ENCODE measurements at regions not wholly inside any gene's neighbourhood (a gene's known extent, or its start where the extent isn't known, plus 50 kb on each side); places are given as distances from the start of the nearest gene placed in this dataset.
"Not testable (repeated sequence)": the region's sequence is repeated elsewhere in the genome, so short reads cannot be mapped to it uniquely, and the experiment has no call there.

- DNase-seq (no peak), ATAC-seq (no peak)
- Histone ChIP-seq H3K27me3 (ENCODE audit: insufficient read depth in 3 of 3, low read length in 2 of 3) (peaks cover 0 to 11% (median 2%) of the 10 kb centered on the region in 3 donors), H3K36me3 (ENCODE audit: insufficient read depth in 1 of 2, low read depth in 1 of 2) (no peaks in the 10 kb centered on the region), H3K9me3 (no peaks in the 10 kb centered on the region), H3K27ac (no peak overlapping the region), H3K4me3 (no peak overlapping the region), H3K4me1 (no peaks in the 10 kb centered on the region)
- intact Hi-C loops (cut with DNase I), result no loop called here
- WGBS, 3 donors, result 74 to 85% (median 75%) methylated on average over 3 of the region's 3 CpGs
- TF ChIP-seq, protein P1, sequence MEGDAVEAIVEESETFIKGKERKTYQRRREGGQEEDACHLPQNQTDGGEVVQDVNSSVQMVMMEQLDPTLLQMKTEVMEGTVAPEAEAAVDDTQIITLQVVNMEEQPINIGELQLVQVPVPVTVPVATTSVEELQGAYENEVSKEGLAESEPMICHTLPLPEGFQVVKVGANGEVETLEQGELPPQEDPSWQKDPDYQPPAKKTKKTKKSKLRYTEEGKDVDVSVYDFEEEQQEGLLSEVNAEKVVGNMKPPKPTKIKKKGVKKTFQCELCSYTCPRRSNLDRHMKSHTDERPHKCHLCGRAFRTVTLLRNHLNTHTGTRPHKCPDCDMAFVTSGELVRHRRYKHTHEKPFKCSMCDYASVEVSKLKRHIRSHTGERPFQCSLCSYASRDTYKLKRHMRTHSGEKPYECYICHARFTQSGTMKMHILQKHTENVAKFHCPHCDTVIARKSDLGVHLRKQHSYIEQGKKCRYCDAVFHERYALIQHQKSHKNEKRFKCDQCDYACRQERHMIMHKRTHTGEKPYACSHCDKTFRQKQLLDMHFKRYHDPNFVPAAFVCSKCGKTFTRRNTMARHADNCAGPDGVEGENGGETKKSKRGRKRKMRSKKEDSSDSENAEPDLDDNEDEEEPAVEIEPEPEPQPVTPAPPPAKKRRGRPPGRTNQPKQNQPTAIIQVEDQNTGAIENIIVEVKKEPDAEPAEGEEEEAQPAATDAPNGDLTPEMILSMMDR (IDR thresholded peaks at IDR 0.05), result no peak
These were observed 76.3 kb upstream of the FYN start for GRCh38 chr6:111949546-111949945.

- H3K4me3 ChIP-seq; H3K9me3 ChIP-seq; intact Hi-C loops (cut with DNase I); H3K4me1 ChIP-seq; H3K27ac ChIP-seq; ATAC-seq; H3K36me3 ChIP-seq (ENCODE audit: insufficient read depth in 1 of 2, low read depth in 1 of 2); DNase-seq: not testable (repeated sequence)
- H3K27me3 ChIP-seq (ENCODE audit: insufficient read depth in 3 of 3, low read length in 2 of 3), result peaks cover 0 to 11% (median 2%) of the 10 kb centered on the region in 3 donors
- 57 to 64% (median 61%) methylated on average over 3 of the region's 3 CpGs for WGBS, 3 donors
These were observed 76.7 kb upstream of the FYN start for GRCh38 chr6:111949984-111950383.

- intact Hi-C loops (cut with DNase I), result no loop called here
- DNase-seq (peak in 1 of 2 donors; percentile 16), ATAC-seq (peak in 1 of 4 donors; percentile 30)
- Histone ChIP-seq H3K4me1 (no peaks in the 10 kb centered on the region), H3K27me3 (ENCODE audit: insufficient read depth in 3 of 3, low read length in 2 of 3) (peaks cover 0 to 11% (median 2%) of the 10 kb centered on the region in 3 donors), H3K36me3 (ENCODE audit: insufficient read depth in 1 of 2, low read depth in 1 of 2) (no peaks in the 10 kb centered on the region), H3K4me3 (no peak overlapping the region), H3K9me3 (no peaks in the 10 kb centered on the region), H3K27ac (no peak overlapping the region)
- 27 to 45% (median 31%) methylated on average over 11 of the region's 11 CpGs for WGBS, 3 donors
- TF ChIP-seq, protein P1 (IDR thresholded peaks at IDR 0.05), result no peak
These were observed 77.6 kb upstream of the FYN start for GRCh38 chr6:111950661-111951496.

- ATAC-seq (no peak), DNase-seq (no peak)
- TF ChIP-seq, protein P1 (IDR thresholded peaks at IDR 0.05), result no peak
- no peaks in the 10 kb centered on the region for H3K4me1 ChIP-seq
- H3K27ac ChIP-seq, result no peak overlapping the region
- WGBS, 3 donors, result 64 to 74% (median 67%) methylated on average over 7 of the region's 7 CpGs
- no peaks in the 10 kb centered on the region for H3K9me3 ChIP-seq
- H3K4me3 ChIP-seq, result no peak overlapping the region
- no peaks in the 10 kb centered on the region for H3K36me3 ChIP-seq (ENCODE audit: insufficient read depth in 1 of 2, low read depth in 1 of 2)
- intact Hi-C loops (cut with DNase I), result no loop called here
- H3K27me3 ChIP-seq (ENCODE audit: insufficient read depth in 3 of 3, low read length in 2 of 3), result peaks cover 0 to 11% (median 2%) of the 10 kb centered on the region in 3 donors
These were observed 78.3 kb upstream of the FYN start for GRCh38 chr6:111951497-111952085.

DNA sequence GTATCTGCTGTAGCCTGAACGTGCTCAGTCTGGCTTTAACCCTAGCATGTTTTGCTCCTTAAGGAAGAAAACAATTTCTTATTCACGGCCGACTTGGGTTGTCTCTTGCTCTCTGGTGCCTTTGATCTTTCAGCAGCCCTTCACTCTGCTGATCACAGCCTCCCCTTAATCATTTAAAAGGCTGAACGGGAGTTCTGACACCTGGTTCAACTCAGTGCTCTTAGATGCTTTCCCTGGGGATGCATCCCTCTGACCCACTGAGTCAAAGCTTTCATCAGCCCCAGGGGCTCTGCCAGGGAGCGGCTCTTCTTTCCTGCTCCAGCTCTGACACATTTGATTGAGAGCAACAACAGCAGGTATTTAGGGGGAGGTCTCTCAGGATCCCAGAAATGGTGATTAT lies 79.0 kb upstream of the FYN start:
- Histone ChIP-seq H3K36me3 (ENCODE audit: insufficient read depth in 1 of 2, low read depth in 1 of 2) (no peaks in the 10 kb centered on the region), H3K4me1 (no peaks in the 10 kb centered on the region), H3K27ac (no peak overlapping the region), H3K9me3 (no peaks in the 10 kb centered on the region), H3K4me3 (no peak overlapping the region), H3K27me3 (ENCODE audit: insufficient read depth in 3 of 3, low read length in 2 of 3) (peaks cover 0 to 11% (median 2%) of the 10 kb centered on the region in 3 donors)
- 46 to 58% (median 47%) methylated on average over 5 of the region's 5 CpGs for WGBS, 3 donors
- ATAC-seq (no peak), DNase-seq (no peak)
- intact Hi-C loops (cut with DNase I), result no loop called here
- TF ChIP-seq, protein P1 (IDR thresholded peaks at IDR 0.05), result no peak
